IMR-90 (cell line): ENCODE measurements at regions not wholly inside any gene's neighbourhood (a gene's known extent, or its start where the extent isn't known, plus 50 kb on each side); places are given as distances from the start of the nearest gene placed in this dataset.

Experiments used
- ATAC-seq: fragments of 200-7000 bp; cut with Tn5 transposase; 2 replicates; pipeline ENCODE4 v1.9.1; 2020; ENCODE audit warnings: low read depth, mild to moderate bottlenecking, moderate library complexity
- BruUV-seq: library from RNA; stranded (reverse); fragments of 400-500 nt; replicated peaks from 2 replicates; lab custom pipeline; 2021; lab: Mats Ljungman, UMichigan
- CTCF ChIA-PET: fragments of 300-600 bp; formaldehyde crosslinking; extraction: SDS; loops from one replicate; lab custom pipeline; 2021; ENCODE audit warnings: antibody characterized with exemption; lab: Yijun Ruan, JAX
- POLR2A ChIA-PET: fragments of 300-600 bp; sonication (Branson Sonifier 250); formaldehyde crosslinking; loops from one replicate; lab custom pipeline; 2022; ENCODE audit warnings: antibody characterized with exemption; ENCODE audit not compliant: unreplicated experiment; lab: Charles Lee
- DNase-seq: peaks from one replicate; pipeline ENCODE4 v3.0.0; 2013
- H2AFZ ChIP-seq: replicated peaks from 2 replicates; pipeline ENCODE3; 2013; ENCODE audit warnings: low read length, mild to moderate bottlenecking; ENCODE audit not compliant: poor library complexity
- H2AK5ac ChIP-seq: 2 replicates; pipeline ENCODE4 v1.6.1; 2013; ENCODE audit warnings: low read depth, low read length, inconsistent platforms
- H2AK9ac ChIP-seq: replicated peaks from 2 replicates; pipeline ENCODE3; 2013; ENCODE audit warnings: mild to moderate bottlenecking, low read depth, low read length, moderate library complexity; ENCODE audit not compliant: poor library complexity
- H2BK120ac ChIP-seq: 2 replicates; pipeline ENCODE4 v1.6.1; 2013; ENCODE audit warnings: low read depth, low read length, inconsistent platforms
- H2BK15ac ChIP-seq: 3 replicates; pipeline ENCODE4 v1.6.1; 2013; ENCODE audit warnings: low read depth, low read length, inconsistent platforms
- H2BK20ac ChIP-seq: 2 replicates; pipeline ENCODE4 v1.6.1; 2013; ENCODE audit warnings: low read depth, mild to moderate bottlenecking, inconsistent platforms, low read length, moderate library complexity
- H2BK5ac ChIP-seq: 2 replicates; pipeline ENCODE4 v1.6.1; 2013; ENCODE audit warnings: mild to moderate bottlenecking, low read depth, low read length, inconsistent platforms; ENCODE audit not compliant: poor library complexity, severe bottlenecking
- H3K14ac ChIP-seq: replicated peaks from 2 replicates; pipeline ENCODE4 v1.6.1; 2013; ENCODE audit warnings: low read depth, low read length, inconsistent platforms
- H3K18ac ChIP-seq: 2 replicates; pipeline ENCODE4 v1.6.1; 2013; ENCODE audit warnings: low read depth, low read length, control low read depth
- H3K23ac ChIP-seq: 2 replicates; pipeline ENCODE4 v1.6.1; 2013; ENCODE audit warnings: low read depth, low read length, inconsistent platforms
- H3K27ac ChIP-seq: 2 replicates; pipeline ENCODE4 v1.5.1; 2013; ENCODE audit warnings: mild to moderate bottlenecking, control low read depth, low read length; ENCODE audit not compliant: insufficient read depth
- H3K27me3 ChIP-seq: 2 replicates; pipeline ENCODE4 v1.6.1; 2013; ENCODE audit warnings: low read length; ENCODE audit not compliant: control insufficient read depth, insufficient read depth
- H3K36me3 ChIP-seq: 2 replicates; pipeline ENCODE4 v1.6.1; 2013; ENCODE audit warnings: low read length, mixed read lengths; ENCODE audit not compliant: control insufficient read depth, insufficient read depth
- H3K4ac ChIP-seq: 2 replicates; pipeline ENCODE4 v1.6.1; 2013; ENCODE audit warnings: low read depth, low read length, inconsistent platforms
- H3K4me1 ChIP-seq: 2 replicates; pipeline ENCODE4 v1.6.1; 2013; ENCODE audit warnings: low read length, mixed read lengths; ENCODE audit not compliant: control insufficient read depth, insufficient read depth
- H3K4me2 ChIP-seq: 2 replicates; pipeline ENCODE4 v1.6.1; 2013; ENCODE audit warnings: low read depth, mild to moderate bottlenecking, control low read depth, low read length, moderate library complexity
- H3K4me3 ChIP-seq: 2 replicates; pipeline ENCODE4 v1.5.1; 2013; ENCODE audit warnings: low read depth, mild to moderate bottlenecking, control low read depth, low read length, moderate library complexity; ENCODE audit not compliant: insufficient read depth
- H3K56ac ChIP-seq: 2 replicates; pipeline ENCODE4 v1.6.1; 2013; ENCODE audit warnings: low read length, inconsistent platforms; ENCODE audit not compliant: insufficient read depth; ENCODE audit errors: extremely low read depth
- H3K79me1 ChIP-seq, 2 experiments: 2 replicates each; pipeline ENCODE4 v1.6.1; 2013; ENCODE audit warnings: low read length in 2 of 2, inconsistent platforms in 1 of 2, low read depth in 1 of 2
- H3K9ac ChIP-seq: 2 replicates; pipeline ENCODE4 v1.6.1; 2013; ENCODE audit warnings: low read depth, low read length, control low read depth
- H3K9me1 ChIP-seq: 2 replicates; pipeline ENCODE4 v1.6.1; 2013; ENCODE audit warnings: low read length, inconsistent platforms; ENCODE audit not compliant: insufficient read depth
- H3K9me3 ChIP-seq: 2 replicates; pipeline ENCODE4 v1.6.1; 2013; ENCODE audit warnings: low read length; ENCODE audit not compliant: control insufficient read depth, insufficient read depth
- H4K20me1 ChIP-seq: 2 replicates; pipeline ENCODE4 v1.6.1; 2013; ENCODE audit warnings: low read length, inconsistent platforms; ENCODE audit not compliant: insufficient read depth
- H4K5ac ChIP-seq: 2 replicates; pipeline ENCODE4 v1.6.1; 2013; ENCODE audit warnings: mild to moderate bottlenecking, low read depth, low read length, control low read depth
- H4K8ac ChIP-seq, 2 experiments: 2 replicates each; pipeline ENCODE4 v1.6.1; 2013; ENCODE audit warnings: low read depth in 2 of 2, low read length in 2 of 2, control low read depth in 1 of 2, inconsistent platforms in 1 of 2
- H4K91ac ChIP-seq: 2 replicates; pipeline ENCODE4 v1.6.1; 2013; ENCODE audit warnings: low read depth, low read length, inconsistent platforms; ENCODE audit not compliant: insufficient read depth
- BHLHE40 ChIP-seq: fragments of 150-350 bp; IDR thresholded peaks from 2 replicates; pipeline ENCODE4 v1.6.1; 2016; ENCODE audit warnings: mild to moderate bottlenecking, low read depth, low read length
- CEBPB ChIP-seq: IDR thresholded peaks from 2 replicates; pipeline ENCODE4 v1.6.1; 2012; ENCODE audit warnings: low read depth, low read length, improper control_type of control experiment
- CHD1 ChIP-seq: IDR thresholded peaks from 2 replicates; pipeline ENCODE4 v1.6.1; 2012; ENCODE audit warnings: low read depth, low read length, improper control_type of control experiment
- WGBS, 2 experiments: methylation state at CpG; one replicate each; pipeline versions ENCODE4 v1.1.5 to v1.1.7; 2013; ENCODE audit warnings: missing lambda C conversion rate in 2 of 2; ENCODE audit not compliant: insufficient read length in 1 of 2; ENCODE audit errors: extremely low coverage in 2 of 2; 5-methylcytosine and 5-hydroxymethylcytosine counted together
- dilution Hi-C: fragments of 300-500 bp; cut with HindIII; formaldehyde crosslinking; loops from one replicate; pipeline ENCODE4 v1.14.3; 2018; ENCODE audit warnings: low sequenced_read_pairs; ENCODE audit not compliant: unreplicated experiment
- in situ Hi-C: fragments of 300-500 bp; cut with MboI; formaldehyde crosslinking; loops from 3 replicates; pipeline ENCODE4 v1.14.3; 2019; ENCODE audit warnings: low sequenced_read_pairs, inconsistent platforms, mixed read lengths
- intact Hi-C: fragments of 100-400 bp; cut with micrococcal nuclease; formaldehyde crosslinking; loops from 2 replicates; pipeline ENCODE4 v1.10.0; 2022

GRCh38 chr3:106945435-106945834 is 431.8 kb upstream of the CCDC54 start:
- Histone ChIP-seq H3K79me1 (no peaks in the 10 kb centered on the region), H2BK5ac (no peak overlapping the region), H2BK15ac (no peak overlapping the region), H2AK9ac (no peak overlapping the region), H3K9me1 (no peaks in the 10 kb centered on the region), H3K4me2 (no peak overlapping the region), H4K20me1 (no peaks in the 10 kb centered on the region), H3K56ac (no peak overlapping the region), H2BK20ac (no peak overlapping the region), H3K4me3 (no peak overlapping the region), H4K91ac (no peak overlapping the region), H3K14ac (no peak overlapping the region), H3K36me3 (no peaks in the 10 kb centered on the region), H4K5ac (no peak overlapping the region), H3K9me3 (no peaks in the 10 kb centered on the region), H4K8ac (no peak overlapping the region), H3K27me3 (no peaks in the 10 kb centered on the region), H3K18ac (no peak overlapping the region), H2AFZ (peak overlapping the region; percentile 17), H3K4ac (no peak overlapping the region), H3K23ac (no peak overlapping the region), H3K4me1 (no peaks in the 10 kb centered on the region), H3K27ac (no peak overlapping the region), H2BK120ac (no peak overlapping the region), H3K9ac (no peak overlapping the region), H2AK5ac (no peak overlapping the region)
- BruUV-seq = no TSS peak
- ATAC-seq (no peak), DNase-seq (peak; percentile 20)
- in situ Hi-C loops (no loop called here), intact Hi-C loops (no loop called here), dilution Hi-C loops (no loop called here)
- no CpG with 5 or more reads among the region's 6 CpGs for WGBS, 2 experiments
- TF ChIP-seq CEBPB (peak; percentile 12; the same call in 1 of the 2 replicates), CHD1 (no peak), BHLHE40 (0 out of 2 replicates have a peak, but pooled peaks have one; percentile 36)
- CTCF ChIA-PET = no interaction called here
- POLR2A ChIA-PET = no interaction called here
